ENCODE measurements at regions not wholly inside any gene's neighbourhood (a gene's known extent, or its start where the extent isn't known, plus 50 kb on each side); places are given as distances from the start of the nearest gene placed in this dataset.

DNA sequence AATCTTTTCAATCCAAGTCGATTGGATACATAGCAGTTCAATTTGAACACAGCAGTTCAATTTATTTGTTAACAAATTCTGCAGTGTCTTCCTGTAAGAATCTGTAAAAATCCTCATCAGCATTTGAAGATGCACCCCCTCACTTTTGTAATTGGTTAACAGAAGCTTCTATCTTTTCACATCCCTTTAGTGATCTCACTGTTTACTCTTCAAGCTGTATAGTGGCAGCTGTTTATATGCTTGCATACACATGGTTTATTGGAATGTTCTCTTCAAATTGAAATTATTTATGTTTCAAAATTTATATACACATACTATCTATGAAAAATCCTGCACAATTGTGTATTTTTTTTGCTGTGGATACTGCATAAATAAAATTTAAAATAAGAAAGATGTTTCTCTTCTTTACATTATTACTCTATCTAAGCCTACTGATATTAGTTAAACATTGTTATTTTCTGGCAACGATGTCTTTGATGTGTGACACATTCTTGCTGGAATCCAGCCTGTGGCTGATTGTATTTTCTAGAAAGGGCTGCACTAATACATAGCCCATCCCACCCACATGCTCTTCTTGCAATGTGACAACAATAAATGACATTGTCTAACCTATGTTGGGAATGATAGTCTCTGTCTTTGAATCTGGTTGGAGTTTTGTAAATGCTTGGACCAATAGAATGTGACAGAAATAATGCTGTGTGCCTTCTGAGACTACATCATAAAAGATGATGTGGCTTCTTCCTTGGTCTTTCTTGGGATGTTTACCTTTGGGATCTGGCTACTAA lies 573.0 kb downstream of the CD109 start:
- Histone ChIP-seq H3K4me1 (ENCODE audit: control insufficient read depth in 2 of 2, insufficient read depth in 2 of 2, low read length in 2 of 2) (no peaks in the 10 kb centered on the region), H3K27ac (ENCODE audit: low read length in 2 of 2) (no peak overlapping the region), H3K9ac (ENCODE audit: low read length) (no peak overlapping the region), H3K4me3 (ENCODE audit: control extremely low read depth in 1 of 5, extremely low read depth in 1 of 5, insufficient read depth in 1 of 5, low read depth in 2 of 5, low read length in 4 of 5) (no peak overlapping the region), H3K79me2 (ENCODE audit: control insufficient read depth, insufficient read depth, low read length) (no peaks in the 10 kb centered on the region), H3K9me3 (ENCODE audit: control extremely low read depth in 1 of 3, control insufficient read depth in 2 of 3, insufficient read depth in 1 of 3, low read length in 2 of 3) (no peaks in the 10 kb centered on the region), H4K20me1 (ENCODE audit: control insufficient read depth, insufficient read depth, low read length, poor library complexity, severe bottlenecking) (no peaks in the 10 kb centered on the region), H3K36me3 (replicated peaks in 1 of 2; ENCODE audit: control extremely low read depth in 1 of 2, control insufficient read depth in 1 of 2, extremely low read depth in 1 of 2, insufficient read depth in 2 of 2, low read length in 1 of 2) (no peaks in the 10 kb centered on the region), H3K4me2 (replicated peaks; ENCODE audit: low read depth, low read length, poor library complexity, severe bottlenecking) (no peak overlapping the region), H2AFZ (ENCODE audit: insufficient read depth, low read depth, low read length, poor library complexity, severe bottlenecking) (no peak overlapping the region), H3K27me3 (replicated peaks in 1 of 4; ENCODE audit: control extremely low read depth in 1 of 4, control insufficient read depth in 3 of 4, insufficient read depth in 4 of 4, low read length in 3 of 4) (no peaks in the 10 kb centered on the region)
- Mint-ChIP-seq H3K27ac (no peak overlapping the region), H3K4me1 (no peaks in the 10 kb centered on the region), H3K27me3 (no peaks in the 10 kb centered on the region), H3K9me3 (ENCODE audit: insufficient read depth) (no peaks in the 10 kb centered on the region), H3K4me3 (no peak overlapping the region)
- no peak for TF ChIP-seq EZH2 (IDR thresholded peaks at IDR 0.05; ENCODE audit: borderline replicate concordance, insufficient read depth, low read depth, low read length, poor library complexity, severe bottlenecking)
- TF ChIP-seq, protein P1, sequence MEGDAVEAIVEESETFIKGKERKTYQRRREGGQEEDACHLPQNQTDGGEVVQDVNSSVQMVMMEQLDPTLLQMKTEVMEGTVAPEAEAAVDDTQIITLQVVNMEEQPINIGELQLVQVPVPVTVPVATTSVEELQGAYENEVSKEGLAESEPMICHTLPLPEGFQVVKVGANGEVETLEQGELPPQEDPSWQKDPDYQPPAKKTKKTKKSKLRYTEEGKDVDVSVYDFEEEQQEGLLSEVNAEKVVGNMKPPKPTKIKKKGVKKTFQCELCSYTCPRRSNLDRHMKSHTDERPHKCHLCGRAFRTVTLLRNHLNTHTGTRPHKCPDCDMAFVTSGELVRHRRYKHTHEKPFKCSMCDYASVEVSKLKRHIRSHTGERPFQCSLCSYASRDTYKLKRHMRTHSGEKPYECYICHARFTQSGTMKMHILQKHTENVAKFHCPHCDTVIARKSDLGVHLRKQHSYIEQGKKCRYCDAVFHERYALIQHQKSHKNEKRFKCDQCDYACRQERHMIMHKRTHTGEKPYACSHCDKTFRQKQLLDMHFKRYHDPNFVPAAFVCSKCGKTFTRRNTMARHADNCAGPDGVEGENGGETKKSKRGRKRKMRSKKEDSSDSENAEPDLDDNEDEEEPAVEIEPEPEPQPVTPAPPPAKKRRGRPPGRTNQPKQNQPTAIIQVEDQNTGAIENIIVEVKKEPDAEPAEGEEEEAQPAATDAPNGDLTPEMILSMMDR (IDR thresholded peaks at IDR 0.05), result no peak
- intact Hi-C loops (cut with micrococcal nuclease), result no loop called here
- no peak for DNase-seq
- 80% methylated on average over 1 of the region's 2 CpGs for WGBS (ENCODE audit: insufficient coverage)
- CTCF ChIA-PET, result no interaction called here
- ATAC-seq (ENCODE audit: low read depth), result no peak
- POLR2A ChIA-PET, result no interaction called here

DNA sequence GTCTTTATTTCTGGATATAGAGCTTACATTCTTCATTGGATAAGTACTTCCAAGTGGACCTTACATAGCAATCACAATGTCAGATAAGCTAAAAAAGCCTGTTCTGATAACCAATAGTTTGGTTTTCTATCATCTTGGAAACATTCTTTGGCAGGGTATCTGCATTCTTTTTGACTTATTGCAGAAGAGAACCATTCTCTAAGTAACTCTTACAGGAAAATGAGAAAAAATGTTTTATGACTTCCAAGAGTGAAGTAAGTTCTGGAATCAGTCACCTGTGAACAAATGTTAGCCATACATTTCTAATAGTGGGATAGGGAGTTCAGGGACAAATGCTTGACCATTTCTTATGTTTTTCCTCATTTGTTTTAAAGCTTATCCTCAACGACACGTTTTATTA lies 564.0 kb downstream of the CD109 start:
- Histone ChIP-seq H3K9ac (ENCODE audit: low read length) (no peak overlapping the region), H4K20me1 (ENCODE audit: control insufficient read depth, insufficient read depth, low read length, poor library complexity, severe bottlenecking) (no peaks in the 10 kb centered on the region), H3K4me3 (ENCODE audit: control extremely low read depth in 1 of 5, extremely low read depth in 1 of 5, insufficient read depth in 1 of 5, low read depth in 2 of 5, low read length in 4 of 5) (no peak overlapping the region), H3K27me3 (replicated peaks in 1 of 4; ENCODE audit: control extremely low read depth in 1 of 4, control insufficient read depth in 3 of 4, insufficient read depth in 4 of 4, low read length in 3 of 4) (no peaks in the 10 kb centered on the region), H3K36me3 (replicated peaks in 1 of 2; ENCODE audit: control extremely low read depth in 1 of 2, control insufficient read depth in 1 of 2, extremely low read depth in 1 of 2, insufficient read depth in 2 of 2, low read length in 1 of 2) (no peaks in the 10 kb centered on the region), H3K4me2 (replicated peaks; ENCODE audit: low read depth, low read length, poor library complexity, severe bottlenecking) (no peak overlapping the region), H3K79me2 (ENCODE audit: control insufficient read depth, insufficient read depth, low read length) (no peaks in the 10 kb centered on the region), H3K27ac (ENCODE audit: low read length in 2 of 2) (no peak overlapping the region), H2AFZ (ENCODE audit: insufficient read depth, low read depth, low read length, poor library complexity, severe bottlenecking) (no peak overlapping the region), H3K9me3 (ENCODE audit: control extremely low read depth in 1 of 3, control insufficient read depth in 2 of 3, insufficient read depth in 1 of 3, low read length in 2 of 3) (peaks cover 0 to 8% (median 0%) of the 10 kb centered on the region in 3 donors), H3K4me1 (ENCODE audit: control insufficient read depth in 2 of 2, insufficient read depth in 2 of 2, low read length in 2 of 2) (no peaks in the 10 kb centered on the region)
- ATAC-seq (ENCODE audit: low read depth) (no peak), DNase-seq (no peak)
- Mint-ChIP-seq H3K4me3 (no peak overlapping the region), H3K27ac (no peak overlapping the region), H3K4me1 (no peaks in the 10 kb centered on the region), H3K27me3 (no peaks in the 10 kb centered on the region), H3K9me3 (ENCODE audit: insufficient read depth) (no peaks in the 10 kb centered on the region)
- CTCF ChIA-PET, result no interaction called here
- intact Hi-C loops (cut with micrococcal nuclease), result no loop called here
- no peak for TF ChIP-seq EZH2 (IDR thresholded peaks at IDR 0.05; ENCODE audit: borderline replicate concordance, insufficient read depth, low read depth, low read length, poor library complexity, severe bottlenecking)
- TF ChIP-seq, protein P1 (IDR thresholded peaks at IDR 0.05), result no peak
- POLR2A ChIA-PET, result no interaction called here
- WGBS (ENCODE audit: insufficient coverage), result no CpG with 5 or more reads among the region's 2 CpGs
